ENCODE measurements at regions not wholly inside any gene's neighbourhood (a gene's known extent, or its start where the extent isn't known, plus 50 kb on each side); places are given as distances from the start of the nearest gene placed in this dataset.

DNA sequence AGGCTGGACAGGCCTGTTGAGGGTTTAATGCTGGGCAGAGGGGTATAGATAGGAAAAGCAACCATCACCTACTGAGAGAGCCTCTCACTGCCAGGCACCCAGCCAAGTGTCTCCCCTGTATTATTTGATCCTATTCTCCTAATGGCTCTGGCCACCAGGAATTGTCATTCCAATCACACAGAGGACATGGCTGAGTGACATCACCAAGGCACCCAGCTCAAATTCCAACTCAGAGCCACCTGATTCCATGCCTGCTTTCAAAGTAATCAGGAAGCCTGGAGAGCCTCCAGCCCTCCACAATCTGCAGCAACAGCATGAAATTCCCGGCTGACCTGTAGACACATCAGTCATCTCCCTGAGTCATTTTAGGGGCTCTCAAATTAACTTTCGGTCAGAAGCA is 368.9 kb upstream of the C16orf82 start:
- CTCF ChIA-PET (ENCODE audit: low intra/inter-chr PET ratio, low total read pairs): no interaction called here
- in situ Hi-C loops (cut with HindIII; ENCODE audit: extremely low pct_ligation_motif_present, low pct_unique_long_range_greater_than_20kb): no loop called here
- intact Hi-C loops (cut with micrococcal nuclease; ENCODE audit: unreplicated experiment): no loop called here

More for the DNA sequence above, 368.9 kb upstream of the C16orf82 start:
- Histone ChIP-seq H4K20me1 (ENCODE audit: insufficient read depth, low read length) (no peaks in the 10 kb centered on the region), H3K9ac (ENCODE audit: insufficient read depth, low read depth, low read length) (no peak overlapping the region), H3K4me1 (ENCODE audit: insufficient read depth, low read length) (no peaks in the 10 kb centered on the region), H3K9me3 (ENCODE audit: low read length) (no peaks in the 10 kb centered on the region), H3K79me2 (ENCODE audit: insufficient read depth, low read length) (no peaks in the 10 kb centered on the region), H3K27ac (ENCODE audit: extremely low read length, insufficient read depth, low read length) (no peak overlapping the region), H2AFZ (ENCODE audit: low read length) (no peak overlapping the region), H3K36me3 (replicated peaks in 1 of 2; ENCODE audit: control insufficient read depth in 1 of 2, insufficient read depth in 2 of 2, low read length in 2 of 2) (no peaks in the 10 kb centered on the region), H3K27me3 (ENCODE audit: control insufficient read depth in 1 of 2, insufficient read depth in 2 of 2, low read length in 2 of 2) (no peaks in the 10 kb centered on the region), H3K4me3 (replicated peaks in 1 of 3; ENCODE audit: insufficient read depth in 1 of 3, low read depth in 2 of 3, low read length in 3 of 3) (no peak overlapping the region), H3K4me2 (ENCODE audit: low read depth, low read length) (no peak overlapping the region)
- POLR2A ChIA-PET: no interaction called here
- DNase-seq (ENCODE audit: low spot score) (no peak), ATAC-seq (no peak), FAIRE-seq (no peak)
- TF ChIP-seq SNAI1 (CRISPR knock-in tag; IDR thresholded peaks at IDR 0.05; ENCODE audit: borderline replicate concordance) (no peak), SOX13 (IDR thresholded peaks at IDR 0.05) (no peak), SOX13 (CRISPR knock-in tag; conservative IDR thresholded peaks at IDR 0.05 in 1 of 2, IDR thresholded peaks at IDR 0.05 in 1 of 2) (no peak), MZF1 (CRISPR knock-in tag; IDR thresholded peaks at IDR 0.05; ENCODE audit: borderline replicate concordance) (no peak), ZNF30 (CRISPR knock-in tag; IDR thresholded peaks at IDR 0.05) (no peak), LCORL (IDR thresholded peaks at IDR 0.05) (no peak), LCORL (CRISPR knock-in tag; IDR thresholded peaks at IDR 0.05) (no peak), ZNF431 (CRISPR knock-in tag; IDR thresholded peaks at IDR 0.05; ENCODE audit: borderline replicate concordance, low read depth) (no peak), PTBP1 (IDR thresholded peaks at IDR 0.05; ENCODE audit: low read depth, low read length, poor library complexity, severe bottlenecking) (no peak), ZNF256 (CRISPR knock-in tag; conservative IDR thresholded peaks at IDR 0.05) (no peak), ATM (IDR thresholded peaks at IDR 0.05; ENCODE audit: borderline replicate concordance) (no peak), ZNF644 (CRISPR knock-in tag; IDR thresholded peaks at IDR 0.05; ENCODE audit: low read depth) (no peak), MAFG (CRISPR knock-in tag; IDR thresholded peaks at IDR 0.05) (no peak)
- TF ChIP-seq, protein P1, sequence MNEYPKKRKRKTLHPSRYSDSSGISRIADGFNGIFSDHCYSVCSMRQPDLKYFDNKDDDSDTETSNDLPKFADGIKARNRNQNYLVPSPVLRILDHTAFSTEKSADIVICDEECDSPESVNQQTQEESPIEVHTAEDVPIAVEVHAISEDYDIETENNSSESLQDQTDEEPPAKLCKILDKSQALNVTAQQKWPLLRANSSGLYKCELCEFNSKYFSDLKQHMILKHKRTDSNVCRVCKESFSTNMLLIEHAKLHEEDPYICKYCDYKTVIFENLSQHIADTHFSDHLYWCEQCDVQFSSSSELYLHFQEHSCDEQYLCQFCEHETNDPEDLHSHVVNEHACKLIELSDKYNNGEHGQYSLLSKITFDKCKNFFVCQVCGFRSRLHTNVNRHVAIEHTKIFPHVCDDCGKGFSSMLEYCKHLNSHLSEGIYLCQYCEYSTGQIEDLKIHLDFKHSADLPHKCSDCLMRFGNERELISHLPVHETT (CRISPR knock-in tag; conservative IDR thresholded peaks at IDR 0.05): no peak
- TF ChIP-seq, protein P2, sequence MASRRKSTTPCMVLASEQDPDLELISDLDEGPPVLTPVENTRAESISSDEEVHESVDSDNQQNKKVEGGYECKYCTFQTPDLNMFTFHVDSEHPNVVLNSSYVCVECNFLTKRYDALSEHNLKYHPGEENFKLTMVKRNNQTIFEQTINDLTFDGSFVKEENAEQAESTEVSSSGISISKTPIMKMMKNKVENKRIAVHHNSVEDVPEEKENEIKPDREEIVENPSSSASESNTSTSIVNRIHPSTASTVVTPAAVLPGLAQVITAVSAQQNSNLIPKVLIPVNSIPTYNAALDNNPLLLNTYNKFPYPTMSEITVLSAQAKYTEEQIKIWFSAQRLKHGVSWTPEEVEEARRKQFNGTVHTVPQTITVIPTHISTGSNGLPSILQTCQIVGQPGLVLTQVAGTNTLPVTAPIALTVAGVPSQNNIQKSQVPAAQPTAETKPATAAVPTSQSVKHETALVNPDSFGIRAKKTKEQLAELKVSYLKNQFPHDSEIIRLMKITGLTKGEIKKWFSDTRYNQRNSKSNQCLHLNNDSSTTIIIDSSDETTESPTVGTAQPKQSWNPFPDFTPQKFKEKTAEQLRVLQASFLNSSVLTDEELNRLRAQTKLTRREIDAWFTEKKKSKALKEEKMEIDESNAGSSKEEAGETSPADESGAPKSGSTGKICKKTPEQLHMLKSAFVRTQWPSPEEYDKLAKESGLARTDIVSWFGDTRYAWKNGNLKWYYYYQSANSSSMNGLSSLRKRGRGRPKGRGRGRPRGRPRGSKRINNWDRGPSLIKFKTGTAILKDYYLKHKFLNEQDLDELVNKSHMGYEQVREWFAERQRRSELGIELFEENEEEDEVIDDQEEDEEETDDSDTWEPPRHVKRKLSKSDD (CRISPR knock-in tag; IDR thresholded peaks at IDR 0.05; ENCODE audit: low read depth): no peak
- WGBS (ENCODE audit: low lambda C conversion rate): 0% methylated on average over 2 of the region's 2 CpGs
- BruUV-seq (replicated peaks): no TSS peak

All from HepG2 (cell line).